ENCODE measurements at regions not wholly inside any gene's neighbourhood (a gene's known extent, or its start where the extent isn't known, plus 50 kb on each side); places are given as distances from the start of the nearest gene placed in this dataset.
"Not testable (repeated sequence)": the region's sequence is repeated elsewhere in the genome, so short reads cannot be mapped to it uniquely, and the experiment has no call there.

- DNase-seq = no peak
- no peak for TF ChIP-seq GATA1 (IDR thresholded peaks at IDR 0.05; ENCODE audit: low read depth, low read length)
- no peak for TF ChIP-seq POLR2A (IDR thresholded peaks at IDR 0.05; ENCODE audit: low read length)
These were observed 106.0 kb upstream of the GNG12 start for GRCh38 chr1:67939186-67939743.

DNA sequence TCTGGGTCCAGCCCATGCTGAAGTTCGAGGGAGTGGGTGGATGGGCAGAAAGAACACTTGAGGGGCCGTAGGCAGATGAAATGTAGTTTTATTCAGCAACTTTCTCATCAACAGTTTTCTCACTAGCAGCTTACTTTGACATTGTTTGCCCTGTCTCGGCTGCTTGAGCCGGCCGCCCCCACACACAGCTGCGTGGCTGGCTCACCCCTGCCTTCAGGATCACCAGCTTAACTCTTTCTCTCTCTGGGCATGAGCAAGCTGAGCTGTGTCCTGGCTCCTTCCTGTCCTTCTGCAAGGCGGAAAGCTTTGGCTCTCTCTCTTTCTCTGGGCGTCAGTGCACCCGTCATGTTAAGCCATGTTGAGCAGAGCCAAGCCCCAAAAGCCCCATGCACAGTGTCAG, 104.4 kb upstream of the GNG12 start:
- DNase-seq = no peak
- TF ChIP-seq POLR2A (IDR thresholded peaks at IDR 0.05; ENCODE audit: low read length) (no peak), GATA1 (IDR thresholded peaks at IDR 0.05; ENCODE audit: low read depth, low read length) (no peak)

DNA sequence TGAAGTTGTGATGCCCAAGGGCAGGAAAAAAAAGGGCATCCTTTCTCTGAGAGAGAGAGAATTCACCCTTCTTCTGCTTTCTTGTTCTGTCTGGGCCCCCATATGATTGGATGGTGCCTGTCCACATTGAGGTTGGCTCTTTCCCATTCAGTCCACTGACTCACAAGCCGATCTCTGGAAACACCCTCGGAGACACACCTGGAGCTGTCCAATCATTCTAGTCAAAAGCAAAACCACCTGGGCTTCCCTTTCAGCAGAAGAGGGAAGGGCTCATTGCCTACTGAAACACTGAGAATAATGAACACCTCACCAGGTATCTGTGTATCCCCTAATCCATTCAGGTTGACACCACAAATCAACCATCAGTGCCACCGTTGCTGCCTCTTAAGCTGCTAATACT, 103.7 kb upstream of the GNG12 start:
- no peak for TF ChIP-seq GATA1 (IDR thresholded peaks at IDR 0.05; ENCODE audit: low read depth, low read length)
- DNase-seq = no peak

- DNase-seq = no peak
- no peak for TF ChIP-seq GATA1 (IDR thresholded peaks at IDR 0.05; ENCODE audit: low read depth, low read length)
- TF ChIP-seq POLR2A (IDR thresholded peaks at IDR 0.05; ENCODE audit: low read length) = no peak
These were observed 102.3 kb upstream of the GNG12 start for GRCh38 chr1:67935560-67935959.

GRCh38 chr1:67931198-67931597, 97.9 kb upstream of the GNG12 start:
- no peak for TF ChIP-seq POLR2A (IDR thresholded peaks at IDR 0.05; ENCODE audit: low read length)
- TF ChIP-seq GATA1 (IDR thresholded peaks at IDR 0.05; ENCODE audit: low read depth, low read length) = no peak
- no peak for DNase-seq

- DNase-seq = no peak
- TF ChIP-seq GATA1 (IDR thresholded peaks at IDR 0.05; ENCODE audit: low read depth, low read length) (no peak), POLR2A (IDR thresholded peaks at IDR 0.05; ENCODE audit: low read length) (no peak)
These were observed 89.8 kb upstream of the GNG12 start for GRCh38 chr1:67923074-67923473.

DNA sequence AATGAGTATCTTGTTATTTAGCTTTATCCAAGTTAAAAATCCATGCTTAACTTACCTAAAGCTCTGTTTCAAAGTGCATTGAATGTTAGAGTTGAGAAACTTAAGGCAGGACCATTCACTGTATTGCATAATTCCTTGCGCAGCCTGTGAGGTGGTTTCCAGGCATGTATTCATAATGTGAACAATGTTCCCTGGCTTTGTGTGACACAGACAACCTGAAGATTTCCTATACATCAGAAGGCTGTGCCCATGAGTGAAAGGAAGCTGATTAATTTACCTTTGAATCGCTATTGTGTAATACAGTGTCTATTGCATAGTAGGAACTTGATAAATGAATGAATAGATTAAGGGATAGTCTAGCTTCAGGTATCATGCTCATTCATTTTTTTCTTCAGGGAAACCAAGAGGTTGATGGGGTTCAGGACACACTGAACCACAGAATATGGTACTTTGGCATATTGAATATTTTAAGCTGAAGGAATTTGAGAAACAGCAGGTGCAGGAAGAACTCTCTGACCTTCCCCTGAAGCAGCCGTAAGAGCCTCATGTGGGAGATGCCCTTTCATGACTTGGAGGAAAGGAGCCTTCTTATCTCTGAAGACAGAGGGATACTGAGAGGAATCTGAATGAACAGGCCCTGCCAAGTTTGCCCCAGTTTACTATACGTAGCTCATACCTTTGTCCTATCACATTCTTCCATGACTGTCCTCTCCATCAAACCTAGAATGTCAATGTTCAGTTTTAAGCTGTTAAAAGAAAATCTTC, 88.6 kb upstream of the GNG12 start:
- no peak for TF ChIP-seq GATA1 (IDR thresholded peaks at IDR 0.05; ENCODE audit: low read depth, low read length)
- TF ChIP-seq POLR2A (IDR thresholded peaks at IDR 0.05; ENCODE audit: low read length) = no peak
- DNase-seq = no peak

- DNase-seq = no peak
- TF ChIP-seq GATA1 (IDR thresholded peaks at IDR 0.05; ENCODE audit: low read depth, low read length) = no peak
- no peak for TF ChIP-seq POLR2A (IDR thresholded peaks at IDR 0.05; ENCODE audit: low read length)
These were observed 86.2 kb upstream of the GNG12 start for GRCh38 chr1:67919274-67920072.

DNA sequence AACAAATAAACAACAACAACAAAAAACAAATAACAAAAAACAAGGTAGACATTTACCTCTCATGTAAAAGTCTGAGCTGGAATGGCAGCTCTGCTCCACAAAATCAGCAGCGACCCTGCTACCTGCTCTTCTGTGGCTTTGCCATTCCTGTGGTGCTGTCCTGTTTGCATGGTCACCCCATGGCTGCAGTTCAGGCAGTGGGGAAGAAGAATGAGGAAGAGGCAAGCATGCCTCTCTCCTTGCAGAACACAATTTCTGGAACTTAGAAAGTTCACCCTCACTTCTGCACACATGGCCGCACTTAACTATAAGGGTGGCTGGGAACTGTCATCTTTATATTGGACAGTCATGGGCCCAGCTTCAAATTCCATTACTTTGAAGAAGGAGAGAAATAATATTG, 84.8 kb upstream of the GNG12 start:
- no peak for DNase-seq

GRCh38 chr1:67917006-67917405, 83.7 kb upstream of the GNG12 start:
- no peak for DNase-seq
- TF ChIP-seq GATA1 (IDR thresholded peaks at IDR 0.05; ENCODE audit: low read depth, low read length) = no peak
- no peak for TF ChIP-seq POLR2A (IDR thresholded peaks at IDR 0.05; ENCODE audit: low read length)

More for the DNA sequence above, 84.8 kb upstream of the GNG12 start:
- TF ChIP-seq GATA1 (IDR thresholded peaks at IDR 0.05; ENCODE audit: low read depth, low read length) (no peak), POLR2A (IDR thresholded peaks at IDR 0.05; ENCODE audit: low read length) (no peak)

GRCh38 chr1:67916140-67916886, 83.0 kb upstream of the GNG12 start:
- TF ChIP-seq POLR2A (IDR thresholded peaks at IDR 0.05; ENCODE audit: low read length) (no peak), GATA1 (IDR thresholded peaks at IDR 0.05; ENCODE audit: low read depth, low read length) (no peak)
- no peak for DNase-seq

GRCh38 chr1:67909776-67910175, 76.5 kb upstream of the GNG12 start:
- no peak for DNase-seq
- TF ChIP-seq POLR2A (IDR thresholded peaks at IDR 0.05; ENCODE audit: low read length) (no peak), GATA1 (IDR thresholded peaks at IDR 0.05; ENCODE audit: low read depth, low read length) (no peak)

DNA sequence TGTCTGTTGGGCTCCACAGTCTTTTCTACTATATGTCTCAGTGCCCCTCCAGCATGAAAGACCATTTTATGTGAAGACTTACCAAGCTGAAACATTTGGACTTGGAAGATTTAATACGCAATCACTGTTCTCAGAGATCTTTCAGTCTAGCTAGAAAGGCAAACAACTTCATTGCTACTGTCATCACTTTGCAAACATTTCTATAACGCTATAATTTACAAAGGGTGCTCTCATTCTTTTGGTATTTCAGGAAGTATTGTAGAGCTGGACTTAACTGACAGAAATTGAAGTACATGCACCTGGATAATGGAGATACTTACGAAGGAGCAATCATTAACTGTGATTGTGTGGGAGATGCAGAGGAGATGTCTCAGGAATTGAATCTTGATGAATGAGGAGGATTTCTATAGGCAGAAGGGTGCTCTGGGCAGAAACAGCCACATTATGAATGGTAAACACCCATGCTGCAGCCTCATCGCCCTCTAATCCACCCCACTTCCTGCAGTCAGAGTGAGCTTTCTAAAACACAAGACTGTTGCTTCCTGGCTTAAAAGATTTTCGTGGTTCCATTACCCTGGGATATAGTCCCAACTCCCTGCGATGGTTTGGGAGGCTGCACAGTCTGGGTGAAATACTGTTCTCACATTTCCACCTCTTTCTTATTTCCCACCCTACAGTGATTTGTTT, 75.1 kb upstream of the GNG12 start:
- TF ChIP-seq POLR2A (IDR thresholded peaks at IDR 0.05; ENCODE audit: low read length) (no peak), GATA1 (IDR thresholded peaks at IDR 0.05; ENCODE audit: low read depth, low read length) (no peak)

GRCh38 chr1:67907467-67907866, 74.2 kb upstream of the GNG12 start:
- DNase-seq = not testable (repeated sequence)

More for the DNA sequence above, 75.1 kb upstream of the GNG12 start:
- no peak for DNase-seq

GRCh38 chr1:67906015-67906414, 72.7 kb upstream of the GNG12 start:
- not testable (repeated sequence) for DNase-seq

DNA sequence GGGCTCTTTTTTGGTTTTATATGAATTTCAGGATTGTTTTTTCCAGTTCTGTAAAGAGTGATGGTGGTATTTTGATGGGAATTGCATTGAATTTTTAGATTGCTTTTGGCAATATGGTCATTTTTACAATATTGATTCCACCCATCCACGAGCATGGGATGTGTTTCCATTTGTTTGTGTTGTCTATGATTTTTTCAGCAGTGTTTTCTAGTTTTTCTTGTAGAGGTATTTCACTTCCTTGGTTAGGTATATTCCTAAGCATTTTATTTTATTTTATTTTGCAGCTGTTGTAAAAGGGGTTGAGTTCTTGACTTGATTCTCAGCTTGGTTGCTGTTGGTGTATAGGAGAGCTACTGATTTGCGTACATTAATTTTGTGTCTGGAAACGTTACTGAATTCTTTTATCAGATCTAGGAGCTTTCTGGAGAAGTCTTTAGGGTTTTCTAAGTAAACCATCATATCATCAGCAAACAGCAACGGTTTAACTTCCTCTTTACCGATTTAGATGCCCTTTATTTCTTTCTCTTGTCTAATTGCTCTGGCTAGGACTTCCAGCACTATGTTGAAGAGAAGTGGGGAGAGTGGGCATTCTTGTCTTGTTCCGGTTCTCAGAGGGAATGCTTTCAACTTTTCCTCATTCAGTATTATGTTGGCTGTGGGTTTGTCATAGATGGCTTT, 69.4 kb upstream of the GNG12 start:
- DNase-seq = not testable (repeated sequence)

Data from erythroblast (primary cell).